A204.1 (cell line): ENCODE measurements at regions not wholly inside any gene's neighbourhood (a gene's known extent, or its start where the extent isn't known, plus 50 kb on each side); places are given as distances from the start of the nearest gene placed in this dataset.
A peak's percentile ranks its signal among the peaks of the same experiment; 100 is the strongest.

Source experiments
- FAIRE-seq: peaks from 2 replicates; lab custom pipeline; 2012; peaks lifted over from hg19 to GRCh38; lab: Jason Lieb, UNC

DNA sequence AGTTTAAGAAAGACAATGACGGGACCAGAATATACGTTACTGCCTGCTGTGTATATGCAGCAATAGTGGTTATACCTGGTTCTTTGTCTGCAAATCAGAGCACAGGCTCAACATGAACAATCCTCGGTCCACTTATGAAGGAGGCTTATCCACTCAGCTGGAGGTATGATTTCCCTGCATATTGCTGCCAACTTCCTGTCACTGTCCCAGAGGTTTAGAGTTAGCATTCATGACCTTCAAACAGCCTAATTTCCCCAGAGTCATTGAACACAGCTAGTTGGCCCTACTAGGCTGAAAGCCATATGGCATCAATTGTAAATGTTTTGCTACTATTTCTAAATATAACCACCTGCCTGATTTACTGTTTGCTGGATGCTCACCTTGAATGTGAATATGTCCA is 224.9 kb upstream of the ZNF717 start:
- FAIRE-seq = no peak

DNA sequence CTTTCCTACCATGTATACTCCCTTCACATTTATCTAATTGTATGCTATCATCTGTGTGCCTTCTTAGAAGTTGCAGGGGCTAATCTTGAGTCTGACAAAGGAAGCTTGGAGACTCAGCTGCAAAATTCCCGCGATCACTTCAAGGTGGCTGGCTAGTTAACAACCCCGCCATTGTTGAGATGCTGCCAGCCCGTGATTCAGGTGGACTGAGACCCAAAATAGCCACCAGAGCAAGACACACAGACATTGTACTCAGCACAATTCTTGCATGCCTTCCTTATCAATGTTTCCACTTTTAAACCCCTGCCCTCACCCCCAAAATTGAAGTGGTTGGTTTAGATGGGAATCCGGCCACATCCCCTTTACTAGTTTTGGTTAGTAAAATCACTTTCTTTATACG is 225.8 kb upstream of the ZNF717 start:
- no peak for FAIRE-seq

DNA sequence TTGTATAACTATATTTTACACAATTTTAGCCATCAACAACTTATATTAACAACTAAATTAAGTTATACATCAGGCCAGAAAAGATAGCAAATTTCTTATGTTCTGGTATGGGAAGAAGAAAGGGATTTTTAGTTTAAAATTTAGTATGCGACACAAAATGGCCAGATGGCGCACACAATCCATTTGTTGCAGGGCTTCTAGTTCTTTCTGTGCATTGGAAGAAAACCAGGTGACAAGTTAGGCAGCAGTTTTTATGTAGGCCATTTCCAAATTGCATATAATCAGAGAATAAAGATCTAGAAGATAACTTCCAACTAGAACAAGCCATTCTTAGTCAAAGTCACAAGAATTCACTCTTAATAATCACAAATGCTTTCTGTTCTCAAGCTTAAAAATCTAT is 230.1 kb upstream of the ZNF717 start:
- FAIRE-seq = no peak

DNA sequence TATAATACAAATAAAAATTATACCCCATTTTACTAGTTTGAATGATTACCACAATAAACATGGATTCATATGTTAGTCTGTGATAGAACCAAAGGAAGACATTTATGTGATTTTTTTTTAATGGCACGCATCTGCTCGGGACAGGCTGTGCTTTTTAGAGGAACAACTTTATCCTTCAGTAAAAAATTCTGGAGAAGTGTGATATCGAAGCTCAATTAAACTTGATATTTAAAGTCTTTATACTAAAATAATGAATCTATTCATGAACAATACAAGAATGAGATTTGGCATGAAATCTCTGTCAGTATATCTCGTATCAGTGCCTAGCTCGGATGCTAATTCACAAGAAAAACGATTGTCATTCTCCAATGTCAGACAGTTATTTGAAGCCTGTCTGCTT is 230.8 kb upstream of the ZNF717 start:
- no peak for FAIRE-seq

DNA sequence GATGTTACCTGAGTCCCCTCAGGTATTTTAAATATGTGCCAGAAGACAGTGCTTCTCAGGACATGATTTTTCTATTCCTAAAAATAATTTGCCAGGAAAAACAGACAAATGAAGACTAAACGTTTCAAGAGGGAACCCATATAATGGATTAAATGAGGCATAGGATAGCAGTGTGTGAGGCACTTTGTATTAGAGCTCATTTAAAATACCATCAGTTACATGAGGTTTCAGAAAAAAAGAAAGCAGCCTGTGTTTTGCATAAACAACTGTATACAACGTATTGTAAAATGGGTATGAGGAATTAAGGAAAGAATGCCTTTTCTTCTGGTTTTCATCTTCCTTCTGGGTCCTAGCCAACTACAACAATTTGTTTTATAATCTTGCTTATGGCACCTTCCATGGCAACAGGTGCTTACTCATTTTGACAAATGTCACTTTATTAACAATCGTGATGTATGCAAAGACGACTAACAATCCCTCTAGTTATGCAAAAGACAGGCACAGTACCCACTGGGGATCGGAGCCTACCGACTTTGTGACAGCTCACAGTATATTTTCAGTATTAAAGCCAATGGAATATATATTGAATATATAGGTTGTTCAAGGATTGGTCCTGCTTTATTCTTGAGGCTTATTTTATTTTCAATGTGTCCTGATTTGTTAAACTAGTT is 231.6 kb upstream of the ZNF717 start:
- FAIRE-seq = no peak

DNA sequence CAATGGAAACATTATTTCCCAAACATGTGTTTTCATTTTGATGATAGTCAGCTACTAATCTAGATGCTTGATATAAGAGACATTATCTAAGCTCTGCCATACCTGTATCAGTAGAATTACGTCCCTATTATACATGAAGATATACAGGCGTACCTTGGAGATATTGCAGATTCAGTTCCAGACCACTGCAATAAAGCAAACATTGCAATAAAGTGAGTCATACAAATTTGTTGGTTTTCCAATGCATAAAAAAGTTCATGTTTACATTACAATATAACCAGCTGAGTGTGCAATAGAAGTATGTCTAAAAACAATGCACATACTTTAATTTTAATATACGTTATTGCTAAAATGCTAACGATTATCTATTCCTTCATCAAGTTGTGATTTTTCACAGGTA is 236.0 kb upstream of the ZNF717 start:
- FAIRE-seq = no peak

DNA sequence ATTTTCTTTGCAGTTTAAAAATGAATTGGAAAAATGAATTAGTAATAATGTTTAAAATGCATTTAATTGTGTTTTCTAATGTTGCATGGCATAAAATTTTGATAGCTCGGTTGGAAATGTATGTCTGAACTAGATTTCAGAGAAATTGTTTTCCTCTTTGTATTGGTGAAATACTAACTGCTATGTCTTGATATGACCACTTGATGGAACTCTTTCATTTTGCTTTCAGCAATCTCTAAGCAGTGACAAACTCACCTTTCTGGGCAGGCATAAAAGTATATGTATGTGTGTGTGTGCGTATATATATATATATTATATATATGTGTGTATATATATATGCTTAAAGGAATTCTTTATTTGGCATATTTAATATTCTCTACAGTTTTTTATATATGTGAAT is 239.3 kb upstream of the ZNF717 start:
- peak; percentile 83 for FAIRE-seq

DNA sequence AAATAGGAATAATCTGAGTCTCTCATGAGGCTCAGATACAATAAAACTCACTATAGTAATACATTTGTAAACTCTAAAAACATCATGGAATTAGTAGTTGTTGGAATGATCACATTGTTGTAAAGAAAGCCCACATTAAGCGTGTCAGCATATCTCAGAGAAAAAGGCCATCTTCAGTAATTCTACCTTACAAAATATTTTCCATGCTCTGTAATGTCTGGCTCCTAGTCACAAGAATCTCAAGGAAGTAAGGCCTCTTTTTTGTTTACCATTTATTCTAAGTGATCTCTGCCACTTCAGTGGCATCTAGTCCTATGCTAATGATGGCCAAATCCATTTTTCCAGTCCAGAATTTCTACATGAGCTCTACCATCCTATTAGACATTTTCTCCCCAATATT is 240.2 kb upstream of the ZNF717 start:
- no peak for FAIRE-seq

DNA sequence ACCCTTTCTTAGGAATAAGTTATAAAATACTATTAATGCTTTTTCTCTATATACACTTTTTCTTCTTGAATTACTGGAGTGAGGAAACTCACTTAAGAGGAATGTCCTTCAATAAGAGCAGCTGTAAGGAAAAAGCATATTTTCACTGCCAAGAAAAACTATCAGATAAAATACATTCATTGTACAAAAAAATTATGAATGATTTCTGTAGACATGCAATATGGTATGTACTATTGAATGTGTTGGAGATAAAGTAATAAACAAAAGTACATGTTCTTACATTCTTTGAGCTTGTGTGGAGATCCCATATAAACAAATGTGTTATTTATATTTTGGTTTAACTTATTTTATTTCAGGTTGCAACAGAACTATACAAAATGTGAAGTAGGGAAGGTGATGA is 241.0 kb upstream of the ZNF717 start:
- FAIRE-seq = no peak

DNA sequence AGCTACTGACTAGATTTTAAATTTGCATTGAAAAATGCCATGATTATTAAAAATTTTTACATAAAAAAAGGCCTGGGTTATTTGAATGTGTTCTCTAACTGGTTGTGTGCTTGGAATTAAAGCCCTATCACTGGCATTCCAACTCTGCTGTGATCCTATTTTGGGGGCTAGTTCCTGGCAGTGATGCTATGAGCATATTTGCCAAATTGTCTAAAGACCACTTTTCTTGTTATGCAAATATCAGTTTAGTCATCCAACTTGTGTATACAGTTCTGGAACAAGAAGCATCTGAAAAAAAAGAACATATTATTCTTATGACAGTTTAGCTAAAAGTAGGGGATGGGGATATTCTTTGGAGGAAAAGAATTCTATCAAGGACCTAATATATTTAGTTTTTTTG is 243.4 kb upstream of the ZNF717 start:
- no peak for FAIRE-seq

DNA sequence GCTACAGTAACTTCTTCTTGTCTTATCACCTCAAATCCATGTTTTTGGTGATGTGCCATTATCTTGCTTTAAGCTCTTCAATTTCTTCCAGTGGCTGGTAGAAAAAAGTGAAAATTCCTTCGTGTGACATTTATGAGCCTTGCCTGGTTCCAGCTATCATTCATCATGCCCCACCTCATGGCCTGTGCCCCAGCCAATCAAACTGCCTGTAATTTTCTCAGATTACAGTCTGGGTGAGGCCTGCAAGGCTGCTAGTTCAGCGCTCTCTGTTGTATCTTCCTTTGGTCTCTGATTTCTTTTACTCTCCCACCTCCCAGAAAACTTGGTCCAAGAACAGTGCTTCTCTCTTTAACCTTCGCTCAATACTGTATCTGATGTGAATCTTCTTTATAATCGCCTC is 249.3 kb upstream of the ZNF717 start:
- no peak for FAIRE-seq

DNA sequence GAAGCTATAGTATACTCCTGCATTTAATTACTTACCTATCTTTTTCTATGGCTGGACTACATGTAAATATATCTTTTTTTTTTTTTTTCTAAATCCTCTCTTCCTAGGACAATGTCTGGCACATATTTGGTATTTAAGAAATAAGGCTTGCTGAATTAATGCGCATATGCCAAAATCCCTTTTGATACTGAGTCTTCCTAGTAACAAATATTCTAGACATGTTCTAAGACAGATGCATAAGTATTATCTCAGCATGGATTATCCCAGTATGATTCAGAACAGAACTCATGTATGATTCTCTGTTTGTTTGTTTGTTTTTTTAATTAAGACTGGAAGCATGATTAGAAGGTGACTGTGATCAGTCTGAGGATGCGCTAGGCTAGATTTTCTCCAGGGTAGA is 249.8 kb upstream of the ZNF717 start:
- no peak for FAIRE-seq

DNA sequence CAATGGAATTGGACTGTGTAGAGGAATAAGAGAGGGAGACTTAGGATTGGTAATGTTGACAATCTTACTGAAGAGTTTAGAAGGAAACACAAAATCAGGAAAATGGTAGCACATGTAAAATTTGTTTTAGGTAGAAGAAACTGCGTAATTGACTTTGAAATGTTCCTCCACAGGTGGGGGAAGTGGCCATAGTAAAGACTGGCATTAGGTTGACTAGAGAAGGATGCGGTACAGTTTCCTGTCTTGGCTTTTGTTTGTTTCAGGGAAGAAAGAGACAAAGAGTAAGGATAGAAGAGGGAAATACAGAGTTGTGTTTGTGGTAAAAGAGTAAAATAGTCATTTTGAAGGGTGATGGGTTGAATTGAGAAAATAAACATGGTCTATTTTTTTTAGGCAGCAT is 253.6 kb upstream of the ZNF717 start:
- FAIRE-seq = no peak

DNA sequence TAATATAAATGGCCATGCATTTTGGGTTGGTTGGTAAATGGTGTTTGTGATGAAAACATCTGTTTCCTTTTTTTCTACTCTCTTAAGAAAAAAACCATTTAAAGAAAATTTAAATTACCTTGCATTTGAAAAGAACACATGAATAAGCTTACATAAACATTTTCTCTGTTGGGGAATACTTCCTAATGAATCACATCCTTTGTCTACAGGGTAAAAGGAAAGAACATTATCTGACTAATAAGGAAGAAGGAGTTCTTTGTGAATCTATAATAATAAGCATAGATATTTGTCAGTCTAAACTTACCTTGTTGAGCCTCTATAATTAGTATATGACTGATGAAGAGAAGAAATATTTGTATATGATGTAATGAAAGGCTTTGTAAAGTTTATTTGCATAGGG is 254.1 kb upstream of the ZNF717 start:
- no peak for FAIRE-seq

DNA sequence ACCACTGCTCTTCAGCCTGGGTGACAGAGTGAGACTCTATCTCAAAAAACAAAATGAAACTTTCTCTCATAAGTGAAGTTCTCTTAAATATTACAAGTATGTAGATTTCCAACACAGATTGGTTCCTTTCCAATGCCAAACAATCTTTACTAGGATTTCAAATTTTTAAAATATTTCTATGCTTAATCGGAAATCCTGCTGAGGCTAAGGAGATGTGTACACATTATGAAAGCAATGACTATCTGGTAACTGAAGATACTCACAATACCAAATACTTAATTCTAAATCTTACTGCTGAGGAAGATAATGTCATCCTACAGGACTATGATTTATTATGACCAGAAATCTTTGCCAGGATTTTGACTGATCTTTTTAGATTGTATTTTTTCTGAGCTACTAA is 255.6 kb upstream of the ZNF717 start:
- FAIRE-seq = no peak

DNA sequence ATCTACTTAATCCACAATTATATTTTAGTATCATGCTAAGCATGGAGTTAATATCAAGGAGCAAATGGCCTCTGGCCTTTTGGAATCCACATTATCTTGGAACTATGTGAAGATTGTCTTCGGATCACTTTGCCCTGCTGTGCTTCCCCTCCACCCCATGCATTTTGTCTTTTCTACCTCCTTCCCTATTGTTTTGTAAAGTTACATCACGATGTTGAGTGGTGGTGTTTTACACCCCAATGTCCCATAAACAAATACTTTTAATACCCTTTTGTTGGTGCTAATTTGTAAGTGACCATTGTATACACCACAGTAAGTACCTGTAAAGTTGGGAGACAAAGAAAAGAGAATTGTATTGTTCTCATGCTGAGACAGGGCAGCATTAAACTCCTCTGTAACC is 258.4 kb upstream of the ZNF717 start:
- no peak for FAIRE-seq

DNA sequence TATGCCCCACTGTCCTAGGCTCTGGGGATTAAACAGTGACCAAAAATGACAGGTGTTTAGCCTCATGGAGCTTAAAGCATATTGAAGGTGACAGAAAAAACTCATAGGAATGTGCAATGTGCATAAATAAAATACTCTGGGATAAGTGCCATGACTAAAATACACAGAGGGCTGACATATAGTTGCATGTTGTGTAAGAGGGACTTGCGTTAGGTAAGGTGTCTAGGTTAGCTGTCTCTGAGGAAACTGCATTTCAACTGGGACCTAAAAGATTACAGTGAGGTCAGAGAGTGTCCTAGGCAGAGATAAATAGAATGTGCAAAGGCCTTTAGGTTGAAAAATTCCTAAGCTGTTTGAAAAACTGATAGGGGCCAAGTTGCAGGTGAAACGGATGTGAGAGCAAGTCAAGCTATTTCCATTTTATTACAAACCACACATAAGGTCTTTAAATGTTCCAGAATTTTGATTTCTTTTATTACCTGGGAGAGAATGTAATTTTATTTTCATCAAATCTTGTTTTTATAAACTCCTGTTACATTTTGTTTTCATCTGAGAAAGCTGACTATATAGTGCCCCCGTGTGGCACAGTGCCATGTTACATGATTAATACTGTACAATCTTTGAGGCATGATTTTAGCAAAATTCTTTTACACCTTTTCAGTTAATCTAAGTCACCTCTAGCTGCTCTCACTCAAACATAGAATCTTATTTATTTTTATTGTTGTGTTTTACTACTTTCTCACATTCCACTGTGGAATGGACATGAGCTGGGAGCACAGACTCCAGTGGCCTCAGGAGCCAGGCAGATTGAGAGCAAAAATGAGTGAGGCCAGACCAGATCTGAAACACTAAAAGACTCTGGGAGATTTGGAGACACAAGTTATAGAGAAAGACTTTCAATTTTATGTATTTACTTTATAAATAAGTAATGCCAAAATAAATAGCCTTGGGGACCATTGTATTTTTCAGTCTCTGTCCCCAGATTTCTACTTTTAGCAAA is 259.6 kb upstream of the ZNF717 start:
- peak; percentile 86 for FAIRE-seq

DNA sequence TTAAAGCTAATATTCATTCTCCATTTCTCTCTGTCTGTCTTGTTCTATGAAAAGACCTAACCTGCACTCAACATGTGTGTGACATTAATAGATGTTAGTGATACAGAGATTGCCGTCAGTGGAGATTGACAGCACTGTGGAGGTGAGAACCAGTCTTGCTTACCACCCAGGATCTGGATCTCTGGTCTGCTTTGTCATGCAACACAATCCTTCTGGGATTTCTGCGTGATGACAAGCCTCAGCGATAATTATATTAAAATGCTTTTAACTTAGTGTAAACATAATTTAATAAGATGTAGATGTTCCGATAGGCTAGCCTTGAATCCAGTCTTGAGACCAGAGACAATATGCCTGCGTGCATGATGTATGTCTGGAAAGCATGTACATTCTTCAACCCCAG is 262.0 kb upstream of the ZNF717 start:
- FAIRE-seq = no peak

DNA sequence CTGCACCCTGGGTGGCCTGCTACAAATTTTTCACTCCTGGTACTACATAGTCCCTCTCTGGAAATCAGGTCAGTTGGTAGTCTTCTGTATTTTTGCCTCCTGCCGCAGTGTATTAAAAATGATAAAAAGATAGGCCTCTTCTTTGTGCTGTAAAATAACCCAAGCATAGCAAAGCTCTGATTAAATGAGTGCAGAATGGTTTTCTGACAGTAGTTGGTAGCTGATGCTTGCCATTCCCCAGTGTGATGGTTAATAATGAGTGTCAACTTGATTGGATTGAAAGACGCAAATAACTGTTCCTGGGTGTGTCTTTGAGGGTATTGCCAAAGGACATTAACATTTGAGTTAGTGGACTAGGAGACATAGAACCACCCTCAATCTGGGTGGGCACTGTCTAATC is 264.4 kb upstream of the ZNF717 start:
- FAIRE-seq = no peak

DNA sequence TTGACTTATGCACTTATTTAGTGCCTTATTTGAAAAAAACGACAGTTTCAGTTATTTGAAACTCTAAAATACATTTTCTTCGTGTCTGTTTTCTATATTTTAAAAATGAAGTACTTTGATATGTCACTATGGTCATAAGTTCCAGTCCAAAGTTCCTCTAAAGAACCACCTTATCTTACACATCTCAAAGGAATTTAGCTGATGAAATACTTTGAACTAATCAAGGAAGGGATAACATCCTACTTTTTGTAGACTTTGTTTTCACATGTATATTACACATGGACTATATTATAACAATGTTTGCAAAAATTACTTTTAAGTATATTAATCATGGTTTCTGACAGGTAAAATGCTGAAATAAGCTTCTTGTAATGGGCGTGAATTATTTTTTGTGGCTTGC is 265.8 kb upstream of the ZNF717 start:
- FAIRE-seq = no peak

DNA sequence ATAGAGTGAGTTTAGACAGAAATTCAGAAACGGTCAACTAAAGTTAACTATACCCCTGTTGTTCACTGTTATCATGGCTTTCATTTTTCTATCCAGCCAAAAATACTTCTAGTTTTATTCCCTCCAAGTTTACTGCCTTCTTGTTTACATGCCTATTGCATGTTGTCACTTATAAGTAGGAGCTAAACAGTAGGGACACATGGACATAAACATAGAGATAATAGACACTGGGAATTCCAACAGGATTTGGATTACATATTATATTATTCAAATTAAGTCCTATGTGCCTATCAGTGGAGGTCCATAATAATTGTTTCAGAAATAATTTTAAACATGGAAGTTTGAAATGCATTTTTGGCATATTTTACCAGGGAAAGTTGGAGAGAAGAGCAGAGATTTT is 269.1 kb upstream of the ZNF717 start:
- no peak for FAIRE-seq

DNA sequence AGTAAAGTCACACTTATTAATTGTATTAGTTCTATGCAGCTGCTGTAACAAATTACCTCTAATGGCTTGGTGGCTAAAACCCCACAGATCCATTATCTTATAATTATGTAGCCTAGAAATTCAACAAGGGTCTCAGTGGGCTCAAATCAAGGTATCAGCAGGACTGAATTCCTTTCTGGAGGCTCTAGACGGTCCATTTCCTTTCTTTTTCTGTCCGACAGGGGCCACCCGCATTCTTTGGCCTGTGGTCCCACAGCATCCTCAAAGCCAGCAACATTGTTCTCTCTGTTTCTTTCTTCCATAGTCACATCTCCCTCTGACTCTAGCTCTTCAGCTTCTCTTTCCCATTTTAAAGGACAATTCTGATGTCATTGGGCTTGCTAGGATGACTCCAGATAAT is 276.3 kb upstream of the ZNF717 start:
- no peak for FAIRE-seq

DNA sequence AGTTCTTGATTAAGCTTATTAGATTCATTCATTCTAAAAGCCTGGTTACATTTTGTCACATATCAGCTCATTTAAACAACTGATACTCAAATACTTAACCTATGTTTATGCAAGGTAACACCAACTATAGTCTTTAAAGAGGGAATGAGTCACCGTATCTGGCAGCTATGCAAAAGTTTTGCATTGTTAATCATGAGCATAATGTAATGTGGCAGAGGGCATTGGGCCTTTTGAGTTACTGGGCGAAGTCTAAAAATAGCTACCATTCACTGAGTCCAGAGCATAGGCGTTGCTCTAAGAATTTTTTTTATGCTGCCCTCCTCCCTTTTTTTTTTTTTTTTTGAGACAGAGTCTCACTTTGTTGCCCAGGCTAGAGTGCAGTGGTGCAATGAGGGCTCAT is 277.7 kb upstream of the ZNF717 start:
- FAIRE-seq = no peak

DNA sequence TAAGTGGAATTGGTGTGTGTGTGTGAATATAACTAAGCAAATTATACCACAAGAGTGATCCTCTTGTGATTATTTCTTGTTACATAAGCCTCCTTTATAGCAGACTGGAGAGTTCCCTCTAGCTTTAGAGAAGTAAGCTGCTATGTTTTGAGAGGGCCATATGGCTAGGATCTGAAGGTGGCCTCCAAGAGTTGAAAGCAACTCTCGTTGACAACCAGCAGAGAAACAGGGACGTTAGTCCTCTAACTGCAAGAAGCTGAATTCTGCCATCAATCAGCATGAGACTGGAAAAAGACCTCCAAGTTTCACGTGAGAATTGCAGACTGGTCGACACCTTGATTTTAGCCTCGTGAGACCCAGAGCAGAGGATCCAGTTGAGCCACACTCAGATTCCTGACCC is 278.5 kb upstream of the ZNF717 start:
- FAIRE-seq = no peak
